ENCODE measurements at regions not wholly inside any gene's neighbourhood (a gene's known extent, or its start where the extent isn't known, plus 50 kb on each side); places are given as distances from the start of the nearest gene placed in this dataset.

- CTCF ChIA-PET = no interaction called here
- no peak for DNase-seq (ENCODE audit: low spot score)
- no peak overlapping the region for H3K4me3 ChIP-seq (ENCODE audit: low read depth, low read length, poor library complexity, severe bottlenecking)
- H3K27me3 ChIP-seq (replicated peaks; ENCODE audit: insufficient read depth, low read depth, low read length, poor library complexity) = no peaks in the 10 kb centered on the region
- H3K4me1 ChIP-seq (ENCODE audit: insufficient read depth, low read length, poor library complexity, severe bottlenecking) = no peaks in the 10 kb centered on the region
- BruUV-seq (replicated peaks) = no TSS peak
- no peak overlapping the region for H3K27ac ChIP-seq (ENCODE audit: low read depth, low read length, poor library complexity, severe bottlenecking)
- intact Hi-C loops (cut with micrococcal nuclease; ENCODE audit: unreplicated experiment) = no loop called here
- POLR2A ChIA-PET (ENCODE audit: low non-redundant PET) = no interaction called here
- no peaks in the 10 kb centered on the region for H3K36me3 ChIP-seq (ENCODE audit: insufficient read depth, low read length, poor library complexity, severe bottlenecking)
- TF ChIP-seq CTCF (conservative IDR thresholded peaks at IDR 0.05; ENCODE audit: low read depth, low read length) = no peak
- no peak for TF ChIP-seq EZH2 (IDR thresholded peaks at IDR 0.05; ENCODE audit: borderline replicate concordance, low read depth, low read length, poor library complexity, severe bottlenecking)
- no peaks in the 10 kb centered on the region for H3K9me3 ChIP-seq (ENCODE audit: low read depth, low read length, poor library complexity, severe bottlenecking)
Observed at GRCh38 chrX:137387646-137388045, 178.3 kb upstream of the ZIC3 start.

GRCh38 chrX:137366018-137366633 is 199.8 kb upstream of the ZIC3 start:
- H3K27ac ChIP-seq (ENCODE audit: low read depth, low read length, poor library complexity, severe bottlenecking) = no peak overlapping the region
- H3K27me3 ChIP-seq (replicated peaks; ENCODE audit: insufficient read depth, low read depth, low read length, poor library complexity) = no peaks in the 10 kb centered on the region
- CTCF ChIA-PET = no interaction called here
- H3K9me3 ChIP-seq (ENCODE audit: low read depth, low read length, poor library complexity, severe bottlenecking) = no peaks in the 10 kb centered on the region
- DNase-seq (ENCODE audit: low spot score) = no peak
- intact Hi-C loops (cut with micrococcal nuclease; ENCODE audit: unreplicated experiment) = no loop called here
- no peaks in the 10 kb centered on the region for H3K4me1 ChIP-seq (ENCODE audit: insufficient read depth, low read length, poor library complexity, severe bottlenecking)
- no TSS peak for BruUV-seq (replicated peaks)
- H3K4me3 ChIP-seq (ENCODE audit: low read depth, low read length, poor library complexity, severe bottlenecking) = no peak overlapping the region
- POLR2A ChIA-PET (ENCODE audit: low non-redundant PET) = interaction anchor here (0.6 kb wide), 1 partner anchor 315 kb away, joined by 3 read pairs; no protein-coding TSS in a partner anchor
- no peaks in the 10 kb centered on the region for H3K36me3 ChIP-seq (ENCODE audit: insufficient read depth, low read length, poor library complexity, severe bottlenecking)
- no peak for TF ChIP-seq CTCF (conservative IDR thresholded peaks at IDR 0.05; ENCODE audit: low read depth, low read length)

- BruUV-seq (replicated peaks) = no TSS peak
- TF ChIP-seq CTCF (conservative IDR thresholded peaks at IDR 0.05; ENCODE audit: low read depth, low read length) (no peak), EZH2 (IDR thresholded peaks at IDR 0.05; ENCODE audit: borderline replicate concordance, low read depth, low read length, poor library complexity, severe bottlenecking) (no peak)
- Histone ChIP-seq H3K4me3 (ENCODE audit: low read depth, low read length, poor library complexity, severe bottlenecking) (no peak overlapping the region), H3K27me3 (replicated peaks; ENCODE audit: insufficient read depth, low read depth, low read length, poor library complexity) (no peaks in the 10 kb centered on the region), H3K36me3 (ENCODE audit: insufficient read depth, low read length, poor library complexity, severe bottlenecking) (no peaks in the 10 kb centered on the region), H3K4me1 (ENCODE audit: insufficient read depth, low read length, poor library complexity, severe bottlenecking) (no peaks in the 10 kb centered on the region), H3K9me3 (ENCODE audit: low read depth, low read length, poor library complexity, severe bottlenecking) (no peaks in the 10 kb centered on the region), H3K27ac (ENCODE audit: low read depth, low read length, poor library complexity, severe bottlenecking) (no peak overlapping the region)
- no peak for DNase-seq (ENCODE audit: low spot score)
- intact Hi-C loops (cut with micrococcal nuclease; ENCODE audit: unreplicated experiment) = no loop called here
- ChIA-PET CTCF (no interaction called here), POLR2A (ENCODE audit: low non-redundant PET) (no interaction called here)
Observed at GRCh38 chrX:137363559-137363958, 202.4 kb upstream of the ZIC3 start.

All from A673 (cell line).